Esophagus squamous epithelium (tissue), 4 donors: ENCODE measurements at regions not wholly inside any gene's neighbourhood (a gene's known extent, or its start where the extent isn't known, plus 50 kb on each side); places are given as distances from the start of the nearest gene placed in this dataset.

Experiments
- POLR2A ChIP-seq, 4 donors: fragments of 450-650 bp; IDR thresholded peaks; one replicate each; pipeline ENCODE4 v1.6.1; 2017; ENCODE audit warnings: antibody characterized with exemption in 4 of 4, mild to moderate bottlenecking in 4 of 4, moderate library complexity in 3 of 4
- TF ChIP-seq, protein P1 (sequence below), 6 experiments: fragments of 450-650 bp in 4 of 6; fragments of 200-600 bp in 2 of 6; sonication (generic) in 2 of 6; IDR thresholded peaks; one replicate each; pipeline ENCODE4 v1.5.1; 2016 to 2019; ENCODE audit warnings: antibody characterized with exemption in 6 of 6, mild to moderate bottlenecking in 4 of 6, moderate library complexity in 4 of 6

GRCh38 chr12:27180906-27181505 lies 63.1 kb upstream of the STK38L start:
- TF ChIP-seq, protein P1, sequence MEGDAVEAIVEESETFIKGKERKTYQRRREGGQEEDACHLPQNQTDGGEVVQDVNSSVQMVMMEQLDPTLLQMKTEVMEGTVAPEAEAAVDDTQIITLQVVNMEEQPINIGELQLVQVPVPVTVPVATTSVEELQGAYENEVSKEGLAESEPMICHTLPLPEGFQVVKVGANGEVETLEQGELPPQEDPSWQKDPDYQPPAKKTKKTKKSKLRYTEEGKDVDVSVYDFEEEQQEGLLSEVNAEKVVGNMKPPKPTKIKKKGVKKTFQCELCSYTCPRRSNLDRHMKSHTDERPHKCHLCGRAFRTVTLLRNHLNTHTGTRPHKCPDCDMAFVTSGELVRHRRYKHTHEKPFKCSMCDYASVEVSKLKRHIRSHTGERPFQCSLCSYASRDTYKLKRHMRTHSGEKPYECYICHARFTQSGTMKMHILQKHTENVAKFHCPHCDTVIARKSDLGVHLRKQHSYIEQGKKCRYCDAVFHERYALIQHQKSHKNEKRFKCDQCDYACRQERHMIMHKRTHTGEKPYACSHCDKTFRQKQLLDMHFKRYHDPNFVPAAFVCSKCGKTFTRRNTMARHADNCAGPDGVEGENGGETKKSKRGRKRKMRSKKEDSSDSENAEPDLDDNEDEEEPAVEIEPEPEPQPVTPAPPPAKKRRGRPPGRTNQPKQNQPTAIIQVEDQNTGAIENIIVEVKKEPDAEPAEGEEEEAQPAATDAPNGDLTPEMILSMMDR (IDR thresholded peaks at IDR 0.05): no peak
- no peak for TF ChIP-seq POLR2A (IDR thresholded peaks at IDR 0.05)
